ENCODE measurements at regions not wholly inside any gene's neighbourhood (a gene's known extent, or its start where the extent isn't known, plus 50 kb on each side); places are given as distances from the start of the nearest gene placed in this dataset.
"Not testable (repeated sequence)": the region's sequence is repeated elsewhere in the genome, so short reads cannot be mapped to it uniquely, and the experiment has no call there.

GRCh38 chr10:120229641-120230040 is 227.4 kb upstream of the PLPP4 start:
- Histone ChIP-seq H2AK5ac (ENCODE audit: insufficient read length, low read length) (no peak overlapping the region), H3K23ac (ENCODE audit: insufficient read length, low read depth, low read length) (no peak overlapping the region), H4K5ac (ENCODE audit: insufficient read length, low read depth, low read length) (no peak overlapping the region), H3K9ac (ENCODE audit: extremely low read depth, insufficient read length, low read length) (no peak overlapping the region), H4K91ac (ENCODE audit: insufficient read length, low read depth, low read length) (no peak overlapping the region), H3K14ac (ENCODE audit: insufficient read depth, low read length) (no peak overlapping the region), H2BK120ac (ENCODE audit: low read depth, low read length, poor library complexity, severe bottlenecking) (no peak overlapping the region), H3K4me1 (ENCODE audit: insufficient read depth, low read length) (no peaks in the 10 kb centered on the region), H3K18ac (ENCODE audit: insufficient read length, low read depth, low read length) (no peak overlapping the region), H3T11ph (ENCODE audit: low read length) (no peak overlapping the region), H4K8ac (replicated peaks; ENCODE audit: insufficient read length, low read depth, low read length) (no peak overlapping the region), H3K23me2 (ENCODE audit: insufficient read length, low read depth, low read length, poor library complexity, severe bottlenecking) (no peaks in the 10 kb centered on the region), H3K4ac (ENCODE audit: low read depth, low read length) (no peak overlapping the region), H4K20me1 (ENCODE audit: control insufficient read depth, insufficient read depth, insufficient read length) (no peaks in the 10 kb centered on the region), H3K4me2 (ENCODE audit: insufficient read depth, insufficient read length, low read length) (no peak overlapping the region), H2BK20ac (ENCODE audit: low read depth, low read length, poor library complexity, severe bottlenecking) (no peak overlapping the region), H2BK12ac (ENCODE audit: insufficient read length, low read depth, low read length) (no peak overlapping the region), H3K27ac (ENCODE audit: insufficient read length, low read depth, low read length) (no peak overlapping the region), H2BK5ac (ENCODE audit: insufficient read length, low read length) (no peak overlapping the region), H3K27me3 (ENCODE audit: insufficient read depth, low read length) (no peaks in the 10 kb centered on the region), H2BK15ac (ENCODE audit: low read depth, low read length) (no peak overlapping the region), H3K9me3 (ENCODE audit: control insufficient read depth, low read depth, low read length) (no peaks in the 10 kb centered on the region), H3K79me1 (ENCODE audit: insufficient read depth, low read depth, low read length, poor library complexity, severe bottlenecking) (no peaks in the 10 kb centered on the region), H3K56ac (ENCODE audit: insufficient read length, low read depth, low read length) (no peak overlapping the region), H3K79me2 (ENCODE audit: insufficient read depth, low read length) (no peaks in the 10 kb centered on the region), H2AFZ (ENCODE audit: low read length) (no peak overlapping the region)
- TF ChIP-seq CTCF (conservative IDR thresholded peaks at IDR 0.05): no peak
- H3K27me3 Mint-ChIP-seq (ENCODE audit: low read depth): peaks cover 7% of the 10 kb centered on the region
- DNase-seq: no peak
- H3K27ac Mint-ChIP-seq: no peak overlapping the region
- no CpG with 5 or more reads among the region's 4 CpGs for WGBS (ENCODE audit: extremely low coverage, insufficient read length, low lambda C conversion rate)
- no peaks in the 10 kb centered on the region; a peak in 1 of 7 replicates for H3K36me3 Mint-ChIP-seq (ENCODE audit: insufficient read depth in 1 of 3, low read depth in 3 of 3)
- no peak overlapping the region for H3K4me3 Mint-ChIP-seq
- peaks cover 2% of the 10 kb centered on the region in 2 experiments; a peak in 3 of 5 replicates for H3K9me3 Mint-ChIP-seq
- H3K4me1 Mint-ChIP-seq: no peaks in the 10 kb centered on the region

GRCh38 chr10:120239695-120240094 is 217.3 kb upstream of the PLPP4 start:
- H2BK15ac ChIP-seq (ENCODE audit: low read depth, low read length); H4K91ac ChIP-seq (ENCODE audit: insufficient read length, low read depth, low read length); H3K4me1 Mint-ChIP-seq; H3K9me3 Mint-ChIP-seq; H3K23ac ChIP-seq (ENCODE audit: insufficient read length, low read depth, low read length); H3K9ac ChIP-seq (ENCODE audit: extremely low read depth, insufficient read length, low read length); H4K8ac ChIP-seq (replicated peaks; ENCODE audit: insufficient read length, low read depth, low read length); H4K5ac ChIP-seq (ENCODE audit: insufficient read length, low read depth, low read length); H3K4me1 ChIP-seq (ENCODE audit: insufficient read depth, low read length); H2BK20ac ChIP-seq (ENCODE audit: low read depth, low read length, poor library complexity, severe bottlenecking); H2AK5ac ChIP-seq (ENCODE audit: insufficient read length, low read length); H3K4ac ChIP-seq (ENCODE audit: low read depth, low read length); H3K27ac Mint-ChIP-seq; H4K20me1 ChIP-seq (ENCODE audit: control insufficient read depth, insufficient read depth, insufficient read length); H3K18ac ChIP-seq (ENCODE audit: insufficient read length, low read depth, low read length); H2BK5ac ChIP-seq (ENCODE audit: insufficient read length, low read length); H3K27me3 ChIP-seq (ENCODE audit: insufficient read depth, low read length); H3K79me2 ChIP-seq (ENCODE audit: insufficient read depth, low read length); H3K9me3 ChIP-seq (ENCODE audit: control insufficient read depth, low read depth, low read length); H3K36me3 Mint-ChIP-seq (ENCODE audit: insufficient read depth in 1 of 3, low read depth in 3 of 3); H3K4me2 ChIP-seq (ENCODE audit: insufficient read depth, insufficient read length, low read length); H2BK12ac ChIP-seq (ENCODE audit: insufficient read length, low read depth, low read length); H2AFZ ChIP-seq (ENCODE audit: low read length); H3K56ac ChIP-seq (ENCODE audit: insufficient read length, low read depth, low read length); H3K14ac ChIP-seq (ENCODE audit: insufficient read depth, low read length); H3K79me1 ChIP-seq (ENCODE audit: insufficient read depth, low read depth, low read length, poor library complexity, severe bottlenecking); H3K27ac ChIP-seq (ENCODE audit: insufficient read length, low read depth, low read length); H3K23me2 ChIP-seq (ENCODE audit: insufficient read length, low read depth, low read length, poor library complexity, severe bottlenecking); H3T11ph ChIP-seq (ENCODE audit: low read length); H2BK120ac ChIP-seq (ENCODE audit: low read depth, low read length, poor library complexity, severe bottlenecking): not testable (repeated sequence)
- peak overlapping the region in 1 of 2 experiments; percentile 36; a peak in 1 of 5 replicates for H3K4me3 Mint-ChIP-seq
- peaks cover 10% of the 10 kb centered on the region; the same call in 1 of the 2 replicates for H3K27me3 Mint-ChIP-seq (ENCODE audit: low read depth)
- no CpG with 5 or more reads among the region's 12 CpGs for WGBS (ENCODE audit: extremely low coverage, insufficient read length, low lambda C conversion rate)
- peak; percentile 76 for DNase-seq

Data from H9 (cell line).